ENCODE measurements at regions not wholly inside any gene's neighbourhood (a gene's known extent, or its start where the extent isn't known, plus 50 kb on each side); places are given as distances from the start of the nearest gene placed in this dataset.

GRCh38 chr13:62085337-62086229, 669.9 kb upstream of the PCDH20 start:
- no peak for DNase-seq

- no peak for DNase-seq
These were observed 669.1 kb upstream of the PCDH20 start for GRCh38 chr13:62084728-62085127.

GRCh38 chr13:62067821-62068220, 652.2 kb upstream of the PCDH20 start:
- DNase-seq: no peak

- no peak for DNase-seq
These were observed 649.4 kb upstream of the PCDH20 start for GRCh38 chr13:62065016-62065415.

GRCh38 chr13:62061751-62062150, 646.1 kb upstream of the PCDH20 start:
- DNase-seq: no peak

GRCh38 chr13:62060570-62060969, 644.9 kb upstream of the PCDH20 start:
- DNase-seq: no peak

GRCh38 chr13:62057286-62057685, 641.6 kb upstream of the PCDH20 start:
- DNase-seq: no peak

GRCh38 chr13:62049992-62050391, 634.3 kb upstream of the PCDH20 start:
- no peak for DNase-seq

- DNase-seq: no peak
These were observed 630.9 kb upstream of the PCDH20 start for GRCh38 chr13:62046512-62046911.

GRCh38 chr13:62043600-62043999, 628.0 kb upstream of the PCDH20 start:
- no peak for DNase-seq

GRCh38 chr13:62040806-62041205, 625.2 kb upstream of the PCDH20 start:
- no peak for DNase-seq

GRCh38 chr13:62040078-62040477, 624.4 kb upstream of the PCDH20 start:
- no peak for DNase-seq

- DNase-seq: no peak
These were observed 622.6 kb upstream of the PCDH20 start for GRCh38 chr13:62038214-62038613.

- DNase-seq: no peak
These were observed 620.3 kb upstream of the PCDH20 start for GRCh38 chr13:62035981-62036380.

- no peak for DNase-seq
These were observed 618.3 kb upstream of the PCDH20 start for GRCh38 chr13:62033934-62034333.

GRCh38 chr13:62022369-62022768, 606.7 kb upstream of the PCDH20 start:
- no peak for DNase-seq

GRCh38 chr13:62019858-62020257, 604.2 kb upstream of the PCDH20 start:
- DNase-seq: no peak

- no peak for DNase-seq
These were observed 598.6 kb upstream of the PCDH20 start for GRCh38 chr13:62014299-62014698.

GRCh38 chr13:62003452-62003851, 587.8 kb upstream of the PCDH20 start:
- no peak for DNase-seq

- no peak for DNase-seq
These were observed 578.5 kb upstream of the PCDH20 start for GRCh38 chr13:61994174-61994573.

GRCh38 chr13:61989978-61990377, 574.3 kb upstream of the PCDH20 start:
- no peak for DNase-seq

- no peak for DNase-seq
These were observed 573.2 kb upstream of the PCDH20 start for GRCh38 chr13:61988810-61989209.

- no peak for DNase-seq
These were observed 559.4 kb upstream of the PCDH20 start for GRCh38 chr13:61975001-61975400.

- no peak for DNase-seq
These were observed 550.1 kb upstream of the PCDH20 start for GRCh38 chr13:61965756-61966155.

- no peak for DNase-seq
These were observed 545.3 kb upstream of the PCDH20 start for GRCh38 chr13:61960981-61961380.
